Stimulated activated CD8-positive, alpha-beta memory T cell treated with anti-CD3 and anti-CD28 coated beads, Interleukin-2, amount 100 ng/mL, for 48 hours (primary cell): ENCODE measurements at regions not wholly inside any gene's neighbourhood (a gene's known extent, or its start where the extent isn't known, plus 50 kb on each side); places are given as distances from the start of the nearest gene placed in this dataset.

Source experiments
- DNase-seq, 2 donors: peaks; one replicate each; pipeline ENCODE4 v3.0.0-alpha.2; 2020; ENCODE audit warnings: low read depth in 2 of 2

DNA sequence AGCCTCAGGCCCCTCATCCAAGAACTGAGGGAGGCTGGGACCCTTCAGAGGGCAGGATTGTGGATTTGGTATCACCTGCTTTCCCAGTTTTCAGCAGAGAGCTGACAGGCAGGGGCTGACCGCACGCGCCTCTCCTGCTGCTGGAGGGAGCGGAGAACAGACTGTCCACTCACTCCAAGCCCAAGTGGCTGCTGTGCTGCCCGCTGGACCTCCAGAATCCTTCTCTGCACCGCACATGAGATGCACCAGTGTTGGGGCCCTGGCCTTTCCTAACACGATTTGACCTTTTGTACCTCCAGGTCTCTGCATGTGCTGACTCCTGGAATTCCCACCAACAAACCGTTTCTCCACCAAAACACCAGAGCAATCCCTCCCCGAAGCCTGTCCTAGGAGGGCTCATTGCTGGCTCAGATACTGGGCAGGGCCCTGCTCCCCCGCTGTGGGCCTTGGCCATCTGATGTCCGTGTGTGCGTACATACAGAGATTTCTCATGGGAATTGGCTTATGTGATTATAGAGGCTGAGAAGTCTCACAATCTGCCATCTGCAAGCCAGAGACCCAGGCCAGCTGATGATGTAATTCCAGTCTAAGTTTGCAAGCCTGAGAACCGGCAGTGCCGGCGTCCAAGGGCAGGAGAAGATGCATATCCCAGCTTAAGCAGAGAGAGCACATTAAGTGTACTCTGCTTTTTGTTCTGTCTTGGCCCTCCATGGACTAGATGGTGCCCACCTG lies 141.7 kb downstream of the GADD45G start:
- no peak for DNase-seq

DNA sequence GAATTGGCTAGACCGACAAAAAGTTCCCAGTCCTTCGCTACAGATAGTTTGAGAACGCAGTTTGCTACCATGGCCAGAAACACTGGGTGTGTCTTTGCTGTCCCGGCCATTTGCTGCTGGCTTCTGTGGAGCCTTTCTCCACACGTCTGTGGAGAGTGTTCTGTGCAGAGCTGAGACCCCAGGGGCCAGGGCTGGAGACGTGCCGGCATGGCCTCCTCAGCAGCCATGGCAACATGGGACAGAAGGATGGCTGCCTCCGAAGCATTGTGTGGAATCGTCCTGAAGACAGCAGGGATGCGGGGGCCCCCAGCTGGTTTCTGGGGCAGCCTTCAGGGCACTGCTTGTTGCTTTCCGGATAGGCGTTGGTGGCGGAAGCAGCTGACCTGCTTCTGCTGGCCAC lies 142.8 kb downstream of the GADD45G start:
- DNase-seq = no peak

DNA sequence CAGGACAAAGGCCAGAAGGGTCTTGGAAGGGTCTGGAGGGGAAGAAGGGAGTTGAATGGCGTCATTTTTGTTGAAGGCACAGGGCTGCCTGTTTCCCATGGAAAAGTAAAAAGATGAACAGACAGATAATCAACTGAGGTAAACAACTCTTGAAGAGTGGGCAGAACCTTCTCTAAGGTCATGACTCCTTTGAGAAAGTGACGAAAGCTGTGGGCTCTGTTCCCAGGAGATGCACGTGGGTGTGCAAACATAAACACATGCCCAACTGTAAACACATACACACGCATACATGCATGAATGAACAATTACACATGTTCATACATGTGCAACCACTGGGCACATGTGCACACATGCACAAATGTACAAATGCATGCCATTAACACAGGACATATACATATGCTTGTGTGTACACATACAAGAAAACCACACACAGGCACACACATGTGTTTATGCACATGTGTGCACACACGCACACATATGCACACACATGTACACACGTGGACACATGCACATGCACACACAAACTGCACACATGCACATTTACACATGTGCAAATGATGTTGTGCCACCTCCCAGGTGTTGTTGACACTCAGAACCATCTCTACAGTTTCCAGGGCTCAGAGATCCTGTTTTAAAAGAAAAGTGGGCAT lies 143.3 kb downstream of the GADD45G start:
- no peak for DNase-seq

DNA sequence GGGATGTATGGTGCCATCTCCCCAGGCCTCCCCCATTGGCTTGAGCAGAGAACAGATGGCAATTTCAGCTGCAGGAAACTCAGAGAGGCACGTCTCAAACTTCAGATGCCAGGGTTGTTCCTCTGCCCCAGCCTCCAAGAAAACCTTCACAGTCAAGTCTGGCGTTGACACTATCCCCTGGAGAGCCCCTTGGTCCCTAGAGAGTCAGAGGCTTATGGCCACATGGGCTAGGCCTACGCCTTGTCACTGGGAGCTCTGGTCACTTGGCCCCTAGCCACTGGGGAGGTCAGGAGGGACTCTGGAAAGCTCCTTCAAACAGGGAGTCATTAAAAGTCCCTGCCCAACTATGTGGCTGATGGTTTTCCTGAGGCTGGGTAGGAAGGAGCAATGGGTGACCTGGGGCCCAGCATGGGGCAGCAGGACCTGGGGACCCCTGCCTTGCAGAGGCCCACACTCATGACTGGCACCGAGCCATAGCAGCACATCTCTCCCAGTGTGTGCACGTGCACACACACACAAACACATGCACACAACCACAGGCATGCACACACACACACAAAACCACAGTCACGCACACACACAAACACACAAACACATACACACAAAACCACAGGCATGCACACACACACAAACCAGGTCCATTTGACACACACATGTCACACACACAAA lies 144.2 kb downstream of the GADD45G start:
- no peak for DNase-seq

DNA sequence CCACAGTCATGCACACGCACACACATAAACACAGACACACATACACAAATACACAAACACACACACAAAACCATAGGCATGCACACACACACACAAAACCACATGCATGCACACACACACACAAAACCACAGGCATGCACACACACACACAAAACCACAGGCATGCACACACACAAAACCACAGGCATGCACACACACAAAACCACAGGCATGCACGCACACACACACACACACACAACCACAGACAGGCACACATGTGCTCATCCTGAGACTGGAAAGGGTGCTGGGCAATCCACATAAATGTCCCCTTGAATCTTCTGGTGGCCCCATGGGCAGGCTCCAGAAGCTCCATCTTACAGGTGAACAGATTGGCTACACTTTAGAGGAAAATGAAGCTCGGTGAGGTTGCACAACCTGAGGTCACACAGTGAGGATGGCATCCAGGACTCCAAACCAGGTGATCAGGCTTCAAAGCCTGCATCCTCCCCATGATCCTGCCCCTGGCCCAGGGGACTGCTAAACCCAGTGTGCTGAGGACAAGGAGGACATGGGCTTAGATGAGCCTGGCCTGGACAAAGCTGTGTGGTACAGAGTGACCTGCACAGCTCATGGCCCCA lies 144.8 kb downstream of the GADD45G start:
- no peak for DNase-seq

DNA sequence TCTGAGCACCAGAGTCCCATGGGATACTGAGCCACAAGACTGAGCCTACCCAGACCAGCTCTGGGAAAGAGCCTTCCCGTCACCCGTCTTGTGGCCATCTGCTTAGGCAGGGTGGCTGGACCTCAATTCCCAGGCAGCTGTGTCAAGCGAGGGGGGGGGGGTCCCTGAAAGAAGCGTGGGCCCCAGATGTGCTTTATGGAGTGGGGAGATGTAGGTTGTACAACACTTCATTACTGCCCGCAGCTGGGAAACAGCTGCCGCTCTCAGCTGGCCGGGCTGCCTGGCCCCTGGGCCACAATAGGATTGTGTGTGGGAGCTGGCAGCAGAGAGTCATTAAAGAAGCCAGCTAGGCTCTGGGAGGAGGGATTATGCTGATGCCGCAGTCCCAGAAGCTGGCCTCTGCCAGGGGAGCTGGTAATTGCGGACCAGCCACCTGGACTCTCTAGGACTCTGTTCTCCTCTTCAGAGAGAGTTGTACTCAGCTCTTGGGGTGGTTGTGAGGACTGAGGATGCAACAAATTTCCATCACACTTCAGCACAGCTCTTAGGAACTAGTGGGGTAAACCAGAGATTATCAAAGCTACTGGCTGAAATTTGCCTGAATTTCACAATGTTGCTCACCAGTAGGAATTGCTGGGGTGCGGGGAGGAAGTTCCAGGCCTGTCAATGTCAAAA lies 145.4 kb downstream of the GADD45G start:
- DNase-seq = no peak

DNA sequence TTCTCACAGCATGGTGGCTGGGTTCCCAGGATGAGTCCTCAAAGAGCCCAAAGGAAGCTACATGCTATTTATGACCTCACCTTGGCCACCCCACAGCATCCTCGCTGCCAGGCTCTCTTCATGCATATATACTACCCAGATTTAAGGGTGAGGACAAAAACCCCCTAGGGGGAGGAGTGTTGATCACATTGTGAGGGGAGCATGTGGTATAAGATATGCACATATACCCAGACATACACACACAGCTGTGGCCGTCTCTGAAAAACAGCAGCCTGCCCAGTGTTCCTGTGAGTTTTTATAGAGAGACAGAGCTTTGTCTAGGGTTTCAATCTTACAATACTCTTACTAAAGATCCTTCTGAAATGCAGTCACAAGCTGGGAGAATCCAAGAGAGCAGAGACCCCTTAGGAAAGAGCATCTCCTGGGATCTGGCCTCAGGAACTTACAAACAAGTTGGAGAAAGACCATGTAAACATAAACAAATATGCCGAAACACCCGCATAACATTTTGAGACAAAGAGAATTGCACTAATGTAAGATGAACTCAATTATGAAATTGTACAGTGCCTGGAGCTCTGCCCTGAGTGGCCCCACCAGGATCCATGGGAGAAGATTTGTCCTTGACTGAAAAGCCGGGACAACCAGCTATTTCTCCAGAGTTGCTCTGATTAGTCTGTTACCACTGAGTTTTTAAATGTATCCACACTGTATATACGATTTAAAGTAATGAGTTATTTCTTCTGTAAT lies 146.4 kb downstream of the GADD45G start:
- DNase-seq = no peak

DNA sequence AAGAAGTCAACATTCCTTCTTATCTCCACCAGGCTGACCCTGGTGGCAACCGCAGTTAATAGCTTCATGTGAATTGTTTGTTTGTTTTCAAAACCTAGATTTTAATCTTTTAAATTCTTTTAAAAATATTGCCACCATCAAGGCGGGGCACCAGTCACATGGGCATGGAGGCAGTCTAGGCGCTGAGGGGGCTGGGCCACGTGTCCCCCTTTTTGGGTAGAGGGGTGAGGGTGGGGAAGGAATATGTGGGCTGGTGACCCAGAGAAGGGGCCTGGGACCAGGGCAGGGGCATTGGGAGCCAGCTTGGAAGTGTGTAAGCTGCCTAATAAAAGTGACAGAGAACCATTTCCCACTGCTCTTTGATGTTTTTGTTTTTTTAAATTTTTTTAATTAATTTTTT lies 147.3 kb downstream of the GADD45G start:
- no peak for DNase-seq

DNA sequence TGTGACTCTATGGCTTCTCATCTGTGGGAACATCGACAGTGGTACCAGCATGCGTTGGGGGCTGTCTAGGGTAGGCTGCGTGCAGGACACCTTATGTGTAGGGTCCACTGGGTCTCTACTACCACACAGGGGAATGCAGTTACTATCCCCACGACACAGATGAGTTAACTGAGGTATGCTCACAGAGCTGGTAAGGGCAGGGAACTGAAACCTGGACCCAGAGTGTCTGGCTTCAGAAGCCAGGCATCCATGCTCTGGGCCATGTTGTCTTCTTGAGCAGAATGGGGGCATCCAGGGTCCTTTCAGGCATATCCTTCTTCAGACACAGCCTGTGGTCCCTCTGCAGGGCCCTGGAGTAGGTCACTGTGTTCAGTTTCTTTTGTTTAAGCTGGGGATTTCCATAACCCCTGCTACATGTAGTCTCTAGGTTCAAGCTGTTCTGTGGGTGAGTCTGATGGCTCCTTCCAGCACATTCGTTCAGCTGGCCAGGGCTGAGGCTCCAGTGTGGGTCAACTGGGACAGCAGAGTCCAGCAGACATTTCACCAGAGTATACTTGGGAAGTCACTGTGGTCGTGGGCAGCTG lies 148.8 kb downstream of the GADD45G start:
- DNase-seq = no peak

DNA sequence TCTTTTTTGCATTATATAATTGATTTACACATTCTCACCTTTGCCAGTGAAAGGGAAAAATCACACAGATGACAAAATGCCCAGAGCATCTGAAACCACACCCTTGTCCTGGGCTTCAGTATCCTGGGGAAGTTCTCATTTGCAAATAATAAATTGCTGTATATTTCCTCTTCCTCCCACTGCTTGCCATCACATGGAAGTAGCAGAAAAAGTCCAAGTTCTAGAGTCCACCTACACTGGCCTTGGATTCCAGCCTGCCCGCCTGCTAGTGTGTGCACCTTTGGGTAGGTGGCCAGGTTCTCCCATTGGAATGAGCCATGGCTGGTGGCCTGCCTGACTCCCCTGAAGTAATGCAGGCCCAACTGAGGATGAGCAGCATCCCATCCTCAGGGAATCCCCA lies 149.4 kb downstream of the GADD45G start:
- DNase-seq = no peak

DNA sequence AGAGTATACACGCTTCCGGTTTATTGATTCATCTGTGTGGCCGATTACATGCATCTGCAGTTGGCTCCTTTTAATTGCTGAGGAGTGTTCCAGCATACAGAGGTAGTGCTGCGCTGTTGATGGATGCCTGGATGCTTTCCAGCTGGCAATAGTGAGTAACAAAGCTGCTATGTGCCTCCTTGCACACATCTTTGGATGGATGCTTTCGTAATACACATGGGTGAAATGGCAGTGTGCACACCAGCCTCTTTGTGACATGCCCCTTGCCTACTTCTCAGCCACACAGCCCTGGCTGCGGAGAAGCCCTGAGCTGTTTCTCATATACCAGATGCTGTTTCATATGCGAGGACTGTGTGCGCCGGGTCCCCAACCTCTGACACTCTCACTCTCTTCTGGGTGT lies 151.0 kb downstream of the GADD45G start:
- no peak for DNase-seq

DNA sequence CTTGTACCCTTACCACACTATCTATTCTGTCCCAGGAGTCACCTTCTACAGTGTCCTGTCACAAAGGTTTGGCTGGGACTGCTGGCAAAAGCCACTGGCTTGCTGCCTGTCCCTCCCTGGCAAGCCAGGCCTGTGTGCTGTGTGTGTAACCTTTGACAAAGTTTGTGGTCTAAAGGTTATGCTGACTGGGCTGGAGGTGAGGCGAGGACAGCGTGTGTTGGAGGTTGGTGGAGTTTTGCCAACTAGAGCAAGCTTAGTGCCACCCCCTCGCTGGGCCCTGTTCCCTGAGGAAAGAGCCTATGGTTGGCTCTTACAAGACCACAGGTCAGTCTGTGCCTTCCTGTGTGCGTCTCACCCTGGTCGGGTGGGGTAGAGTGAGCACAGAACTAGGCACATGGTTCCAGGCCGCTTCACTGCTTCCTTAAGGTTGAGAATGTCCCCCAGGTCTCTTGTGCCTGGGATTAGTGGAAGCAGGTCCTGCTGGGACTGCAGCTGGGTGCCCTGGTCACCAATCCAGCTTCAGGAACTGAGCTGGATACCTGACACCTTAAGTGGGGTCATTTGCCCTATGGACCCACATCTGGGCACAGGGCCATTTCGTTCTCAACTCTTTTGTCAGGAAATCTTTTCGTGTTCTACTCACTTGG lies 152.2 kb downstream of the GADD45G start:
- no peak for DNase-seq

DNA sequence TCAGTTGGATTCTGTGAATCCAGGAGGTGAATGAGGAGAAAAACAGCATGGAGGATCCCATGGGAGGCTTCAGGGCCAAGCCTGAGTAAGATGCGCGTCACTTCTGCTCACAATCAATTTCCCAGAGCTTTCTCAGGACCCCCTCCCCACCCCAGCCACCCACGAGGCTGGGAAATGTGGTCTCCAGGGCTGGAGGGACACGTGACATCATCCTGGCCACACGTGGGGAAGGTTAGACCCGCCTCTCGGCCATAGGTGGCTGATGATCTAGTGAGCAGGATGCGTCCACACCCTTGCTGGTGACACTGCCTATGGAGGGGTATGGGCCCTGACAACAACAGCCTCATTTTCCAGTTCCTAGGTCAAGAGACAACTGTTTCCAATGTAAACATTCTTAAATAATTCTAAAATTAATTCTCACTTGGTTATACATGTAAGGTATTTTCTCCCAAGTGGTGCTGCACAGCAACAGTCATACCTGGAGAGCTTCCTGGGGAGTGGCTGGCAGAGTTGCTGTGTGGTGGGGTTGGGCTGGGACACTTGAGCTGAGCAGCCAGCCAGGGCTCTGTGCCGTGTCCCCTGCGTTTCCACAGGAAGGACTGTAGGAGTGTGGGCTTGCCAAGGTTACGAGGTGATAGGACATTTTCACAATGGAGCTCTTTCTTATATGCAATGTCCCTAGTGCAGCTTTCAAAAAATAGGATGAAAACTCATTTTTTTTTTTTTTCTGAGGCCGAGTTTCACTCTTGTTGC lies 153.1 kb downstream of the GADD45G start:
- DNase-seq = no peak

DNA sequence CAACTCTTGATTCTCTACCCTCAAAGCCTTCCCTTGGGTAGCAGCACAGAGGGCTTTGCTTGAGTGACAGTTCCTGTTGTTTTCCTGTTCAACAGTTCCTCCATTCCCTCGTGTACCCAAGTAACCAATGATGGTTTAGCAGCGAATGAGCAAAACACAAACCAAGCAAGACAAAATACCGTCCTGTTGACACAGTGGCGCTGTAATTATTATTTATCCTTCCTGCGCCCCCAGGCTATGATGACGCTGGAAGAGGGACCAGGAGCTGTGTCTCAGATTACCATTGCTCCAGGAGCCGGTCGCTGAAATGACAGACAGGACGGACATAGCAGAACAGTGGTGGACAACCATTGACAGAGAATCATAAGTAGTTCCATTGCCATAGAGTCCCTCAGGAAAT lies 154.8 kb downstream of the GADD45G start:
- DNase-seq = no peak

DNA sequence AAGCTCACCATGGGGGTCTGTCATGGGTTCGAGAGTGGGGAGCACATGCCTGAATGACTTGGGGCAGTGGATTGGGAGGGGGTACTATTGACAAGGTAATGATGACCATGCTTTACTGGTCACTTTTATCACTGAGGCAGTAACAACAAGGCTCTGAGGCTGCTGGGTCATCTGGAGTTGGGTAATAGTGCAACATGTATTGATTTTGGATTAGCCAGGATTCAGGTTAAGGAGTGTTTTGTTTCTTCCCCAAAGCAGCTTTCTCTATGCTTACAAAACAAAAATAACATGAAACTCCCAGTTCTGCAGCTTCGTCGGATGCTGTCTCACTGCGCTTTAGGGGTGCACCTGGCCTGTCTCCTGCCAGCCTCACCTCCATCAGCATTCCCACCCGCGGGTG lies 155.3 kb downstream of the GADD45G start:
- DNase-seq = no peak

DNA sequence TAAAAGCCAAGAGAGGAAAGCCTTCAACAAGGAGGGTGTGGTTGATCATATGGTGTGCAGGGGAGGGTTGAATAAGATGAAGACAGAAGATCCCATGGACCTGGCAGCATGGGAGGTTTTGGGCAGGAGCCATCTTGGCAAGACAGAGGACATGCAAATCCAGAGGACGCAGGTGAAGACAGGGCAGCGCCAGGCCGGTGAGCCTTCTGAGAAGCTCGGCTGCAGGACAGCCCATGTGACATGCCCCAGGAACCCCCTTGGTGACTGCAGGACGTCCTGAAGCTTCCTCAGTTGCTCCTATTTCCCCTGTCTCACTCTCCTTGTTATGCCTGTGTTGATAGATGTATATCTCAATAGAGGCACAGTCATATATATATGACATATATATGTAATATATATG lies 159.4 kb downstream of the GADD45G start:
- no peak for DNase-seq

DNA sequence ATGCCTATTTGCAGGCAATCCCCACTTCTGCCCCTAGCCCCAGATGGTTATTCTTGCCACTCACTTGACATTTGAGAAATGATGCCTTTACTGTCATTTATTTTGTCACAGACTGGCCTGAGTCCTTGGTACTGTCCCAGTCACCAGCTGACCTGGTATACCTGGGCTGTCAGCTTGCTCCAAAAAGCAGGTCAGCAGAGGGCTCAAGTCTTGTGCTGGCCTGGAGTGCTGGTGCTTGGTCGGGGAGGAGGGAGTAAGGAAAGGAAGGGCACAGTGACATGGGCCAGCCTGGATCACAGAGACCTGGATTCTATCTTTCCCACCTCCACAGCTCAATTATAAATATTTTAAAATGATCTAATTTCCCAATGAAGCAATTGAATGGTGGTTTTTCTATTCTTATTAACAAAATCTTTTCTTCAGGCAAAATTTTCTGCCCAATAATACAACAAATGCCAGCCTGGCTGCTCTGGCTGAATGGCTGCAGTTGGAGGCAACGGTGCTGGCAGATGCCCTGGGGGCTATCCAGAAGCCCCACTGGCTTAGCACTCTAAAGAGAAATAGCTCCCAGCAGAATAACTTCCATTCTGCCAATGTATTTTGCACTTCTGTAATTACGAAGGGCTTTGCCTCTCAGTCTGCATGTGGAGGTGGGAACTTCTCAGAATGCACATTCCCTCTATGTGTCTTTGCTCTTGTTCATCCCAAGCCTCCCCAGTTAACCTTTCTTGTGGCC lies 160.6 kb downstream of the GADD45G start:
- DNase-seq = no peak

DNA sequence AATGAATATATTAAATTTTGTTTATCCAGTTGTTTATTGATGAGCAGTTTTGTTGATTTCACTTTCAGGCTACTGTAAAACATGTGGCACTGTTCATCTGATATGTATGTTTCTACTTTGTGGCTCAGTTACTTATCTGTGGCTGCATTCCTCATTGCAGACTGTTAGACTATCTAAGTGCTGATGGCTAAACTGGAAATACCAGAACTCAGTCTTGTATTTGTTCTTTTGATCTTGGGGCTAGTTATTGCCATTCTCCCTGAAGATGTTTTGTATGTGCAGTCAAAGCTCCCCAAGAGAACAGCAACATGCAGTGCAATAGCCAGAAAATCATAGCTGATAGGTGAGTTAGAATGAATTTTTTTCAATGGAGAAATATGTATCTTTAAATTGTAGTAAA lies 162.2 kb downstream of the GADD45G start:
- no peak for DNase-seq

DNA sequence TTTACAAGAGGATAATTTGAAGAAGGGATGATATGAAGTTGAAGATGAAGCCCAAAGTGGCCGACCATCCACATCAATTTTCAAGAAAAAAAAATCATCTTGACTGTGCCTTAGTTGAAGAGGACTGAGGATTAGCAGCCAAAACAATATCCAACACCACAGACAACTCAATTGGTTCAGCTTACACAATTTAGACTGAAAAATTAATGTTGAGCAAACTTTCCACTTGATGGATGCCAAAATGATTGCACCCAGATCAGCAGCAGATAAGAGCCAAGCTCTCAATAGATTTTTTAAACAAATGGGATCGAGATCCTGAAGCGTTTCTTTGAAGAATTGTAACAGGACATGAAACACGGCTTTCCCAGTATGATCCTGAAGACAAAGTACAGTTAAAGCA lies 163.2 kb downstream of the GADD45G start:
- no peak for DNase-seq
